Esophagus (tissue), 2 donors: ENCODE measurements at regions not wholly inside any gene's neighbourhood (a gene's known extent, or its start where the extent isn't known, plus 50 kb on each side); places are given as distances from the start of the nearest gene placed in this dataset.

ENCODE experiments used
- H3K27ac ChIP-seq, 2 donors: one replicate each; pipeline ENCODE4 v1.5.1; 2013; ENCODE audit warnings: low read depth in 2 of 2, mild to moderate bottlenecking in 2 of 2, inconsistent platforms in 1 of 2, low read length in 1 of 2, moderate library complexity in 1 of 2
- H3K27me3 ChIP-seq, 2 donors: one replicate each; pipeline ENCODE4 v1.6.1; 2013; ENCODE audit warnings: low read length in 2 of 2, control low read depth in 1 of 2, mild to moderate bottlenecking in 1 of 2; ENCODE audit not compliant: insufficient read depth in 2 of 2, control insufficient read depth in 1 of 2
- H3K36me3 ChIP-seq, 2 donors: one replicate each; pipeline ENCODE4 v1.6.1; 2013; ENCODE audit warnings: low read length in 1 of 2; ENCODE audit not compliant: control insufficient read depth in 2 of 2, insufficient read depth in 2 of 2
- H3K4me1 ChIP-seq, 2 donors: one replicate each; pipeline ENCODE4 v1.6.1; 2013; ENCODE audit warnings: low read length in 1 of 2; ENCODE audit not compliant: control insufficient read depth in 2 of 2, insufficient read depth in 2 of 2
- H3K4me3 ChIP-seq, 2 donors: one replicate each; pipeline ENCODE4 v1.5.1; 2013; ENCODE audit warnings: low read length in 2 of 2, mild to moderate bottlenecking in 2 of 2, low read depth in 1 of 2, moderate library complexity in 1 of 2
- H3K9me3 ChIP-seq, 2 donors: one replicate each; pipeline ENCODE4 v1.6.1; 2013; ENCODE audit warnings: mild to moderate bottlenecking in 2 of 2, low read depth in 1 of 2, low read length in 1 of 2, moderate library complexity in 1 of 2; ENCODE audit not compliant: control insufficient read depth in 2 of 2, insufficient read depth in 1 of 2
- WGBS, 2 donors: extraction: QIAGEN DNeasy Blood & Tissue Kit; methylation state at CpG; one replicate each; pipeline ENCODE4 v1.1.7; 2013; 5-methylcytosine and 5-hydroxymethylcytosine counted together
- donor health status: healthy with polysubstance abuse.
- donor health status: Bipolar disorder and iron deficiency.

DNA sequence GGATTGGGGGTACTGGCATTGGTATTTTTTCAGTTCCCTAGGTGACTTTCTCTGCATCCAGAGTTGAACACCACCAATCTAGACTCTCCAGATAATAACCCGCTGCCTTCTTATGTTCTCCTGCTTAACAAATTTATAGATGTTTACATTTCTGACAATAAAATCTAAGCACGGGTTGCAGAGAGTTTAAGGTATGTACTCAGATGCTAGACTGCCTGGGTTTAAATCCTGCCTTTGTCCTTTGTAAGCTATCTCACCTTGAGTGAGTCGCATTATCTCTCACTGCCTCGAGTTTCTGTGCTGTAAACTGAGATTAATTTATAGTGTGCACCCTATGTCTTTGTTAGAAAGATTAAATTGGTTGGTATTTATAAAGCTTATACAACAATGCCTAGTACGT, 131.4 kb upstream of the ARGLU1 start:
- Histone ChIP-seq H3K9me3 (no peaks in the 10 kb centered on the region), H3K27ac (no peak overlapping the region), H3K36me3 (no peaks in the 10 kb centered on the region), H3K4me1 (no peaks in the 10 kb centered on the region), H3K27me3 (no peaks in the 10 kb centered on the region), H3K4me3 (no peak overlapping the region)
- 62 to 63% methylated on average over 5 of the region's 5 CpGs for WGBS, 2 donors

DNA sequence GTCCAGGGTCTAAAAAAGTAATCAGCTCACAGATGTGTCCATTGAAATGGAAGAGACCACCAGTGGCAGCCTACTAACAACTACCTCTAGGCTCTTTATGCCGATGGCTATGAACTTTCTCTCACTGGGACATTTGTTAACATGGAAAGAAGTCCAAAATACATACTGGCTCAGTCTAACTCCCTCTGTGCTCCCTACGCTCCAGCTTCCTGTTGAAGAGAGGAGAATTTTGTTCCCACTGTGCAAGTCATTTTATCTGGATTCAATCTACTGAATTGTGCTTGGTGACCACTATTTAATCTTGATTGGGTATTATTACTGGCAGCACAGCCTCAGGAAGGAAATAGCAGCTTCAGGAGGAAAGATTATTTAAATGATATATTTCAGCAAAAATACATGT, 128.8 kb upstream of the ARGLU1 start:
- Histone ChIP-seq H3K9me3 (no peaks in the 10 kb centered on the region), H3K4me1 (no peaks in the 10 kb centered on the region), H3K27me3 (no peaks in the 10 kb centered on the region), H3K4me3 (no peak overlapping the region), H3K27ac (no peak overlapping the region), H3K36me3 (no peaks in the 10 kb centered on the region)
- 79 to 82% methylated on average over 2 of the region's 2 CpGs for WGBS, 2 donors

DNA sequence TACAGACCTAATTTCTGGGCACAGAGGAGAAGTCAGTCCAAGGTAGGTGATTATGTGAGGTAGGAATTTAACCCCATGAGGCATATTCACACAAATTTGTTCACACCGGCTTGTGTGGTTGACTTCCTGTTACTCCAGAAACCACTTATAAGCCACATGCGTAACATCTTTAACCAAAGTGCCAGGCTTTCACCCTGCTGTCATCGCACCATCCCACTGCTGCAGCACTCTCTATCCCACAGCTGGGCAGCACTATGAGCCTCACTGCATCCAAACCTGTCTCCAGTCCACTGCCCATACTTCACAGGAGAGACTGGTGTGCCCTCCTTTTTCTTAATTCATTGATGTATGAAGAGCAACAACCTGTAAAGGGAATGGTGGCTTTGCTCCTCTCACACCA, 128.2 kb upstream of the ARGLU1 start:
- 81 to 92% methylated on average over 3 of the region's 3 CpGs for WGBS, 2 donors
- H3K27ac ChIP-seq, result no peak overlapping the region
- H3K4me3 ChIP-seq, result no peak overlapping the region

DNA sequence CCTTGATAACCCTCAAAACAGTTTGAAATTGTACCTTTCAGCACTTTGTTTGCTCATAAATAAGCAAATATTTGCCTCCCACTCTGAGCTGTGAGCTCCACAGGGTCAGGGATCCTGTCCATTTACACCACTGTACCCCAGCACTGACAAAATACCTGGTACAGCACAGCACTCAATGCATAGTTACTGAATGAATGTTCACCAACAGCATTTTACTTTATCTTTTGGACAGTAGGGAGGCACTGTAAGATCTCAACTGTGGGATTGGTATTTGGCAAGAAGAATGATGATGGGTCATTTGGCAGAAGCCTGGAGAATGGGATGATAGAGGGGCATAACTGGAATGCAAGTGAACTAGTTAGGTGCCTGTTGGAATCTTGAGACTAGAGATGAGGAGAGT, 127.2 kb upstream of the ARGLU1 start:
- no peaks in the 10 kb centered on the region for H3K9me3 ChIP-seq
- H3K4me1 ChIP-seq, result no peaks in the 10 kb centered on the region
- no peak overlapping the region for H3K27ac ChIP-seq
- no peaks in the 10 kb centered on the region for H3K27me3 ChIP-seq
- H3K4me3 ChIP-seq, result no peak overlapping the region
- no peaks in the 10 kb centered on the region for H3K36me3 ChIP-seq

More for the DNA sequence above, 128.2 kb upstream of the ARGLU1 start:
- Histone ChIP-seq H3K27me3 (no peaks in the 10 kb centered on the region), H3K36me3 (no peaks in the 10 kb centered on the region), H3K4me1 (no peaks in the 10 kb centered on the region), H3K9me3 (no peaks in the 10 kb centered on the region)

DNA sequence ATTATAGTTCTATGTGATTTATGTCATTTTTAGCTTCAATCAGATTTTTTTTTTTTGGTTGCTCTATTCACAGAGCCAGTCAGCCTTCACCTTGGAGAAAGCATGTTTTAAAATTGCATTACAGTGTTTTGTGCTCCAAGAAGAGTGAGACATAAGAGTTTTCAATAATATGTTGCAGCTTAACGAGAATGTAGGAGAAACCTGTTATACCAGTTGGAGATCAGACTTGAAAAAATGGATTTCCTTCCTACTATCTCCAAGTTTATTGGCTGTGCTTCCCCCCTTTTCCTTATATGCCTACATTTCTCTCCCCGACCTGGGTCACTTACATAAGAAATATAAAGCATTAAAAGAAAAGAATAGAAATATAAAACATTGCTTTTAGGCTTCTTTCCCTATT, 123.9 kb upstream of the ARGLU1 start:
- WGBS, 2 donors, result 30 to 35% methylated on average over 2 of the region's 2 CpGs
- H3K27me3 ChIP-seq, result no peaks in the 10 kb centered on the region
- no peak overlapping the region for H3K4me3 ChIP-seq
- no peaks in the 10 kb centered on the region for H3K36me3 ChIP-seq
- no peaks in the 10 kb centered on the region for H3K4me1 ChIP-seq
- H3K27ac ChIP-seq, result no peak overlapping the region
- no peaks in the 10 kb centered on the region for H3K9me3 ChIP-seq

DNA sequence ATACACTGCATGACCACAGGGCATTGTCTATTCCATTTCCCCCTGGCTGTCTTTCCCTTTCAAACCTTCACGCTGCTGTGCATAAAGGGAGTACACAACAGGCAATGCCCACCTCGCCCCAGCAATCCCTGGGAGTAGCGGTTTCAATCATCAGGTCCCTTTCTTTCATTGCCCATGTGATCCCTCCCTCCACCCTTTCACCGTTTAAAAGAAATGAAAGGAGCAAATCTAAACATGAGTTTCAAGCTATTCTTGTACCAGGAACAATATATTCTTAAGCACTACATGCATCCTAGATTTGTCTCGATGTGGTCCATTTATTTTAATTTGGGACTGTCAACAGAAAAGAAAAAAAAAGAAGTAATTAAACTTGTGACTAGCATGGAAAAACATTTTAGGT, 123.4 kb upstream of the ARGLU1 start:
- WGBS, 2 donors, result 35 to 52% methylated on average over 5 of the region's 5 CpGs
- Histone ChIP-seq H3K27me3 (no peaks in the 10 kb centered on the region), H3K36me3 (no peaks in the 10 kb centered on the region), H3K4me1 (no peaks in the 10 kb centered on the region), H3K9me3 (no peaks in the 10 kb centered on the region), H3K27ac (no peak overlapping the region), H3K4me3 (no peak overlapping the region)

DNA sequence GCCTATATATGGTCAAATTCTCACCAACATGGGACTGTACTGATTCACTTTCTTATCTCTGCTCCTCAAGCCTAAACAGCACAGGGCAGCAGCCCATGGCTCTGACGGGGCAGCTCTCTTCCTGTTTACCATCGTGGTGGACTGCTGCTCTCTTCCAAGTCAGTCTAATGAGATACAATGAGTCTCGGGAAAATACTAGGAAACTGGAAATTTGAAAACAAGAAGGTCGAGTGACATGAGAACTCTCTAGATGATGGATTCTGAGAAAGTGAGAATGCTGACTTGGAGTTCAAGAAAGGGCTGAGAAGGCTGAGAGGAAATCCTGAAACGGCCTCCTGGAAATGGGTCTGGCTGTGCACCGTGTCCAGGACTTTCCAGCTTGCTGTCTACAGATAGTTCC, 122.8 kb upstream of the ARGLU1 start:
- no peak overlapping the region for H3K27ac ChIP-seq
- H3K4me3 ChIP-seq, result no peak overlapping the region
- no peaks in the 10 kb centered on the region for H3K27me3 ChIP-seq
- no peaks in the 10 kb centered on the region for H3K4me1 ChIP-seq
- H3K9me3 ChIP-seq, result no peaks in the 10 kb centered on the region
- 42 to 44% methylated on average over 6 of the region's 6 CpGs for WGBS, 2 donors
- no peaks in the 10 kb centered on the region for H3K36me3 ChIP-seq

DNA sequence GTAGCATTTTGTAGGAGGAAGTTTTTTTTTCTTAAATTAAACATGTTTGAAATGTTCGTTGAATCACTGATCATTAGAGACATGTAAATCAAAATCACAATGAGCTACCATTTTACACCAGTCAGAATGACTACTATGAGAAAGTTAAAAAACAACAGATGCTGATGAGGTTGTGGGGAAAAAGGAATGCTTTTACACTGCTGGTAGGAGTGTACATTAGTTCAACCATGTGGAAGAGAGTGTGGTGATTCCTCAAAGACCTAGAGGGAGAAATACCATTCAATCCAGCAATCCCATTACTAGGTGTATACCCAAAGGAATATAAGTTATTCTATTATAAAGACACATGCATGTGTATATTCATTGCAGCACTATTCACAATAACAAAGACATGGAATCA, 122.0 kb upstream of the ARGLU1 start:
- 70 to 93% methylated on average over 1 of the region's 1 CpG for WGBS, 2 donors
- Histone ChIP-seq H3K27ac (no peak overlapping the region), H3K9me3 (no peaks in the 10 kb centered on the region), H3K27me3 (no peaks in the 10 kb centered on the region), H3K4me3 (no peak overlapping the region), H3K4me1 (no peaks in the 10 kb centered on the region), H3K36me3 (no peaks in the 10 kb centered on the region)

DNA sequence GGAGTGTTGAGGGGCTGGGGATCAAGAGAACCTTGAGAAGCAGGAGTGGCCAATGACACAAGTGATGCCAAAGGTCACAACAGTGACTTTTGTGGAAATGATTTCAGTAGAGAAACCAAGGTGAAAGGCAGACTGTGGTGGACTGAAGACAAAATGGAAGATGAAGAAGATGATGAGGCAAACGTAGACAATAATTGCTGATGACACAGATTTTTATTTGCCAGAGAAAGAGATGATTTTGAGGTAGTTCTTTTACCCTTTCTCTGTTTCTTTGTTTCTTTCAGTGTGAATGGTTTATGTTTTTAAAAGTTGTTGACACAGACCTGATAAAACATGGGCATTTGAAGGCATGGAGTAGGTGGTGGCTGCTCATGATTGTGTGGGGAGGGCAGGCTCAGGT, 121.0 kb upstream of the ARGLU1 start:
- Histone ChIP-seq H3K9me3 (no peaks in the 10 kb centered on the region), H3K4me3 (no peak overlapping the region), H3K27ac (no peak overlapping the region), H3K4me1 (no peaks in the 10 kb centered on the region), H3K36me3 (no peaks in the 10 kb centered on the region), H3K27me3 (no peaks in the 10 kb centered on the region)
- 77 to 78% methylated on average over 1 of the region's 1 CpG for WGBS, 2 donors

DNA sequence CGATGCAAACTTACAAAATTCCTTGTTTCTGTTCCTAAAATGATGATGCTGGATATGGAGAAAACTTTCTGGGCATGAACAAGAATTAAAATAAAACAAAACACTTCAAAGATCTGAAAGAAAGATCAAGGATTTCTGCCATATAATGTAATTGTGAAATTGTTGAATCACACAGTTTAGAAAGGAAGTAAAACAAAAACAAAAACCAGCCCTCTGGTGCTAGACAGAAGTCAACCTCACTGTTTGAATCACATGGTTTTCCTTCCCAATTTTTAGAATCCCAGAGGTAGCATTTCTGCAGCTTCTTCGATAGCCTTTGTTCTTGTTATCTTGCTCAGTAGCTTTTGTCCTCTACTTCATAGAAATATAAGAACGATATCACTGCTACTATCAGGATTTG, 118.2 kb upstream of the ARGLU1 start:
- no peaks in the 10 kb centered on the region for H3K27me3 ChIP-seq
- H3K4me3 ChIP-seq, result no peak overlapping the region
- H3K27ac ChIP-seq, result no peak overlapping the region
- H3K4me1 ChIP-seq, result no peaks in the 10 kb centered on the region
- no peaks in the 10 kb centered on the region for H3K9me3 ChIP-seq
- 77 to 78% methylated on average over 3 of the region's 3 CpGs for WGBS, 2 donors
- H3K36me3 ChIP-seq, result no peaks in the 10 kb centered on the region
